T-cell (primary cell): ENCODE measurements at regions not wholly inside any gene's neighbourhood (a gene's known extent, or its start where the extent isn't known, plus 50 kb on each side); places are given as distances from the start of the nearest gene placed in this dataset.

Experiments
- ATAC-seq, 4 experiments: fragments of 200-7000 bp in 3 of 4; fragments of 150-1000 bp in 1 of 4; cut with Tn5 transposase; replicated peaks in 1 of 4; 1 replicate in 3 of 4; 2 replicates in 1 of 4; pipeline ENCODE4 v1.10.0; 2021; ENCODE audit warnings: moderate library complexity in 3 of 4, mild to moderate bottlenecking in 2 of 4, moderate number of reproducible peaks in 1 of 4
- CTCF ChIA-PET, 2 donors: fragments of 300-600 bp; sonication (Branson Sonifier 250); formaldehyde crosslinking; loops; one replicate each; lab custom pipeline; 2022; ENCODE audit warnings: antibody characterized with exemption in 2 of 2; lab: Charles Lee
- POLR2A ChIA-PET, 2 donors: fragments of 300-600 bp; sonication (Branson Sonifier 250); formaldehyde crosslinking; loops; one replicate each; lab custom pipeline; 2022; ENCODE audit warnings: antibody characterized with exemption in 2 of 2; lab: Charles Lee
- DNase-seq, 35 experiments: peaks; one replicate each; pipeline versions ENCODE4 v3.0.0 to v3.0.0-alpha.2; 2013 to 2023
- H3K27ac ChIP-seq: one replicate; pipeline ENCODE4 v1.5.1; 2013; ENCODE audit warnings: low read length
- H3K27me3 ChIP-seq, 2 experiments: replicated peaks in 1 of 2; 1 replicate in 1 of 2; 2 replicates in 1 of 2; pipeline versions ENCODE4 v1.6.1 to v1.7.0; 2013; ENCODE audit warnings: low read length in 1 of 2, mixed read lengths in 1 of 2; ENCODE audit not compliant: control insufficient read depth in 2 of 2, insufficient read depth in 2 of 2; ENCODE audit errors: extremely low read depth in 1 of 2
- H3K36me3 ChIP-seq, 2 donors: 1 replicate in 1 of 2; 2 replicates in 1 of 2; pipeline versions ENCODE4 v1.6.1 to v1.7.0; 2013; ENCODE audit warnings: low read length in 1 of 2; ENCODE audit not compliant: control insufficient read depth in 2 of 2, insufficient read depth in 1 of 2; ENCODE audit errors: extremely low read depth in 1 of 2
- H3K4me1 ChIP-seq, 2 experiments: 1 replicate in 1 of 2; 2 replicates in 1 of 2; pipeline versions ENCODE4 v1.6.1 to v1.7.0; 2013; ENCODE audit warnings: low read length in 2 of 2, mixed read lengths in 1 of 2; ENCODE audit not compliant: insufficient read depth in 2 of 2, control insufficient read depth in 1 of 2; ENCODE audit errors: extremely low read depth in 1 of 2
- H3K4me3 ChIP-seq, 2 donors: 1 replicate in 1 of 2; 2 replicates in 1 of 2; pipeline versions ENCODE4 v1.5.1 to v1.7.0; 2013; ENCODE audit warnings: mild to moderate bottlenecking in 2 of 2, low read length in 1 of 2, moderate library complexity in 1 of 2; ENCODE audit not compliant: control insufficient read depth in 1 of 2; ENCODE audit errors: extremely low read depth in 1 of 2
- H3K9me3 ChIP-seq: 2 replicates; pipeline ENCODE4 v1.7.0; 2013
- H3K27ac Mint-ChIP-seq, 2 donors: one replicate each; pipeline ENCODE4 v1.8.0; 2020 to 2021; ENCODE audit warnings: mild to moderate bottlenecking in 2 of 2, mixed read lengths in 2 of 2
- H3K27me3 Mint-ChIP-seq, 2 donors: one replicate each; pipeline ENCODE4 v1.8.0; 2021 to 2022; ENCODE audit warnings: mixed read lengths in 2 of 2
- H3K36me3 Mint-ChIP-seq: one replicate; pipeline ENCODE4 v1.8.0; 2021; ENCODE audit warnings: mixed read lengths
- H3K4me1 Mint-ChIP-seq, 3 donors: one replicate each; pipeline ENCODE4 v1.8.0; 2020 to 2022; ENCODE audit warnings: mixed read lengths in 3 of 3, mild to moderate bottlenecking in 1 of 3
- H3K4me3 Mint-ChIP-seq, 3 donors: one replicate each; pipeline ENCODE4 v1.8.0; 2020 to 2022; ENCODE audit warnings: mild to moderate bottlenecking in 3 of 3, mixed read lengths in 3 of 3, moderate library complexity in 3 of 3
- H3K9me3 Mint-ChIP-seq, 3 donors: one replicate each; pipeline ENCODE4 v1.8.0; 2020 to 2022; ENCODE audit warnings: mixed read lengths in 3 of 3
- WGBS: methylation state at CpG from one replicate; pipeline ENCODE4 v1.1.5; 2013; ENCODE audit warnings: missing lambda C conversion rate; ENCODE audit not compliant: insufficient coverage; 5-methylcytosine and 5-hydroxymethylcytosine counted together

DNA sequence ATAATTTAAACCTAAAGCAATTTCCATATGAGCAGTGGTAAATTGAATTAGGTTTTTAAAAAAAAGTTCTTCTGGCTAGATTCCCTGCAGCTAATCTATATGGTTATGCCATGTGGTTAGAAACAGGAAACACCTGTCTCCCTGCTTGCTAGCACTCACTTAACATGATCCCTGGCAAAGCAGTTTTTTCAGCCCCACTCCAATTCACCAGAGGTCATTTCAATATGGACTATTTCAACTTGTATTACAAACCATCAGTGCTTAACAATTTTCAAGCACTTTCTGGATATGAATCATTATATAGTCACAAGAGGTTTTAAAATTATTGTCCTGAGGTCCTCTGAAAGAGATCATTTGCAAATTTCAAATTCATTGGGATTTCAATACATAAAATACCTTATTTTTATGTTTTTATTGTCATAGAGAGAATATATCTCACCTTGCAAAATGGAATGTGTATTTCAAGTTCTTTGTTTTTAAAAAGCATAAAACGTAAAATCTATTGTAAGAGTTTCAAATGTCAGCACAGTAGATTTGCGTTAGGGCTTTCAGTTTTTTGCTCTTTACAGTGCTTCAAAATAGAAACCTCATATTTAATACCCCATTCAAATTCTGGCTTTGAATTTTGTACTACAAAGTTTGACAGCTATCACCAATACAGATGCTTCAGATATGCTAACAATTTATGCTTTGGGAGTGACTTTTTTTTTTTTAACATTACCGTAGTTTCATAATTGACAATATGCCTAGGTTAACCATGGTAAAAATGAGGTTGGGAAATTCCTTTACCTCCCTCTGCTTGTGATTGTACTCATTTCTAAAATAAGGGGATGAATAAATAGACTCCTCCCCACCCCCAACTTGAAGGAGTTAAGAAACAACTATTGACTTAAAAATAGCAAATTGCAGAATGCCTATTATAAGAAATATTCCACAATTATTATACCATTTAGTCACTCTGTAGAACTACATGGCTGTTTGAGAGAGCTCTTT, 117.5 kb upstream of the HGF start:
- WGBS: no CpG with 5 or more reads among the region's 3 CpGs
- ATAC-seq: no peak
- no peak for DNase-seq
- Histone ChIP-seq H3K27me3 (no peaks in the 10 kb centered on the region), H3K4me1 (peaks cover 0 to 3% of the 10 kb centered on the region in 2 experiments), H3K36me3 (no peaks in the 10 kb centered on the region), H3K9me3 (no peaks in the 10 kb centered on the region), H3K4me3 (no peak overlapping the region), H3K27ac (no peak overlapping the region)
- CTCF ChIA-PET: no interaction called here
- H3K36me3 Mint-ChIP-seq: no peaks in the 10 kb centered on the region
- H3K27ac Mint-ChIP-seq: no peak overlapping the region
- POLR2A ChIA-PET: no interaction called here
- H3K27me3 Mint-ChIP-seq: no peaks in the 10 kb centered on the region
- H3K4me1 Mint-ChIP-seq: no peaks in the 10 kb centered on the region
- peaks cover 2 to 19% (median 6%) of the 10 kb centered on the region in 3 donors for H3K9me3 Mint-ChIP-seq
- no peak overlapping the region for H3K4me3 Mint-ChIP-seq

GRCh38 chr7:81886211-81886764, 116.4 kb upstream of the HGF start:
- DNase-seq (no peak), ATAC-seq (no peak)
- H3K27ac ChIP-seq: no peak overlapping the region
- Mint-ChIP-seq H3K9me3 (peaks cover 3 to 19% (median 4%) of the 10 kb centered on the region in 3 donors), H3K4me1 (no peaks in the 10 kb centered on the region), H3K27me3 (no peaks in the 10 kb centered on the region), H3K27ac (no peak overlapping the region), H3K36me3 (no peaks in the 10 kb centered on the region), H3K4me3 (no peak overlapping the region)
- H3K4me3 ChIP-seq: no peak overlapping the region
- ChIA-PET CTCF (no interaction called here), POLR2A (no interaction called here)
- peaks cover 0 to 3% of the 10 kb centered on the region in 2 experiments for H3K4me1 ChIP-seq
- H3K27me3 ChIP-seq: no peaks in the 10 kb centered on the region
- H3K36me3 ChIP-seq: no peaks in the 10 kb centered on the region
- no peaks in the 10 kb centered on the region for H3K9me3 ChIP-seq
- WGBS: no CpG with 5 or more reads among the region's 3 CpGs

DNA sequence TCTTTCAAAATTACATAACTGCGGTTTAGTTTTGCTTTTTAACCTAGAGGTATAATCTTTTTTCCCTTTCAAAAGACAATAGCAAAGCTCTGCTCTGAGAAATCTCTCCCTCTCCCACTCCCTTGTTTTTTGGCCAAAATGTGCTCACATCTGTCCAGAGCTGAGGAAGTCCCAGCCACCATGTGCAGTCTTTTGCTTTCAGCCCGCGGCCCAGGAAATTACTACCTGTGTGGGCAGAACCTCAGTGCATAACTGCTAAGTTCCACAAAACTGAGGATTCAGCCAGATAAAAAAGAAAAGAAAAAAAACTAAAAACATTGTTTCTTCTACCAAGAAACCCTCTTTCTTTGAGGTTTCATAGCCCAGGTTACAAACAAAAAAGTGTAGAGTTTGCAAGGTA, 115.0 kb upstream of the HGF start:
- Histone ChIP-seq H3K4me3 (no peak overlapping the region), H3K9me3 (no peaks in the 10 kb centered on the region), H3K27ac (no peak overlapping the region), H3K4me1 (peaks cover 0 to 3% of the 10 kb centered on the region in 2 experiments), H3K36me3 (no peaks in the 10 kb centered on the region), H3K27me3 (no peaks in the 10 kb centered on the region)
- Mint-ChIP-seq H3K4me3 (no peak overlapping the region), H3K27ac (no peak overlapping the region), H3K27me3 (no peaks in the 10 kb centered on the region), H3K9me3 (peaks cover 5 to 26% (median 8%) of the 10 kb centered on the region in 3 donors), H3K36me3 (no peaks in the 10 kb centered on the region), H3K4me1 (no peaks in the 10 kb centered on the region)
- no peak for DNase-seq
- ChIA-PET CTCF (no interaction called here), POLR2A (no interaction called here)
- no CpG with 5 or more reads among the region's 3 CpGs for WGBS
- ATAC-seq: no peak

DNA sequence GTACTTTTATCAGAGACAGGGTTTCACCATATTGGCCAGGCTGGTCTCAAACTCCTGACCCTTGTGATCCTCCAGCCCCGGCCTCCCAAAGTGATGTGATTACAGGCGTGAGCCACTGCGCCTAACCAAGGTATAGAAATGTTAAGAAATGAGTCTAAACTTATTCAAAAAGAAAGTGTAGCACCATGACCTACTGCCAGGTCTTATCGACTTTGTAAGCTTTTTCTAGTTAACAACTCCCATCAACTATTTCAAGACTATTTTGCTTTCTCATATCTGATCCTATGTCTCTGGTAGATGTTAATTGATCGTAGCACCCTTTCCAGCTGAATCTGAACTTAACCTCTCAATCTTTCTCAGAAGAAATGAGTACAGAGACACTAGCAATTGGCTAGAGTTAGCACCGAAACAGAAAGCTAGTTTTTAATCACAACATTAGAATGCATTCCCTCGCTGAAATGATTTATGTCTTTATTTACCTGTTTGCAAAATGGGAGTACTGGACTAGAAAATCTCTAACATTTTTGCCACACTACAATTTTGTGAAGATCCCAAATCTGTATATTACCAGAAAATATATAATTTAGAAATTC, 114.0 kb upstream of the HGF start:
- Histone ChIP-seq H3K4me1 (peaks cover 0 to 3% of the 10 kb centered on the region in 2 experiments), H3K4me3 (no peak overlapping the region), H3K27me3 (no peaks in the 10 kb centered on the region), H3K27ac (no peak overlapping the region), H3K9me3 (no peaks in the 10 kb centered on the region), H3K36me3 (no peaks in the 10 kb centered on the region)
- no peak overlapping the region for H3K27ac Mint-ChIP-seq
- H3K4me3 Mint-ChIP-seq: no peak overlapping the region
- H3K4me1 Mint-ChIP-seq: no peaks in the 10 kb centered on the region
- no peaks in the 10 kb centered on the region for H3K36me3 Mint-ChIP-seq
- peaks cover 5 to 21% (median 8%) of the 10 kb centered on the region in 3 donors for H3K9me3 Mint-ChIP-seq
- DNase-seq (no peak), ATAC-seq (no peak)
- ChIA-PET POLR2A (no interaction called here), CTCF (interaction anchor here in 1 of 2 donors (0.6 kb wide), 1 partner anchor 14 kb away, joined by 4 read pairs; no protein-coding TSS in a partner anchor)
- H3K27me3 Mint-ChIP-seq: no peaks in the 10 kb centered on the region
- WGBS: no CpG with 5 or more reads among the region's 7 CpGs

DNA sequence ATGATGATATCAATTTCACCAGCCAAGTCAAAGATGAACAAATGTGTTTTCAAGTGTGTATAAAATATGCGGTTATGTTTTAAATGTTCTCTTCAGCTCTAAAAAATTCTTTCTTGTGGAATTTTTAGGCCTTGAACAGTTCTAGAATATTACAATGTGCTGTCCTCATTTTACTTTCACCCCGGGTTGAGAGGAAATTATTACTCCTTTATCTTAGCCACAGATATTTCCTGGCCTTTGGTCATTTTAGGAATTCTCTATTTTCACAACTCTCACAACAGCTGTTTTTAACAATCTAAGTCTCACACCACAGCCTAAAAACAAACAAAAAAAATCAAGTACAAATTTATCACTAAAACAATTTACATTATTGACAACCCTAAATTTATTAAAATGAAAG, 112.2 kb upstream of the HGF start:
- H3K36me3 ChIP-seq: no peaks in the 10 kb centered on the region
- DNase-seq (no peak), ATAC-seq (no peak)
- no peak overlapping the region for H3K27ac ChIP-seq
- Mint-ChIP-seq H3K4me1 (no peaks in the 10 kb centered on the region), H3K4me3 (no peak overlapping the region), H3K9me3 (peaks cover 5 to 14% (median 8%) of the 10 kb centered on the region in 3 donors), H3K27ac (no peak overlapping the region), H3K27me3 (no peaks in the 10 kb centered on the region), H3K36me3 (no peaks in the 10 kb centered on the region)
- H3K4me1 ChIP-seq: peaks cover 0 to 3% of the 10 kb centered on the region in 2 experiments
- 20% methylated on average over 1 of the region's 2 CpGs for WGBS
- no peaks in the 10 kb centered on the region for H3K27me3 ChIP-seq
- ChIA-PET CTCF (no interaction called here), POLR2A (no interaction called here)
- H3K9me3 ChIP-seq: no peaks in the 10 kb centered on the region
- H3K4me3 ChIP-seq: no peak overlapping the region

GRCh38 chr7:81877890-81878289, 108.0 kb upstream of the HGF start:
- Mint-ChIP-seq H3K27ac (no peak overlapping the region), H3K9me3 (peaks cover 5 to 14% (median 8%) of the 10 kb centered on the region in 3 donors), H3K27me3 (no peaks in the 10 kb centered on the region), H3K4me3 (no peak overlapping the region), H3K36me3 (no peaks in the 10 kb centered on the region), H3K4me1 (no peaks in the 10 kb centered on the region)
- WGBS: no CpG with 5 or more reads among the region's 3 CpGs
- DNase-seq (no peak), ATAC-seq (no peak)
- Histone ChIP-seq H3K9me3 (no peaks in the 10 kb centered on the region), H3K4me1 (no peaks in the 10 kb centered on the region), H3K27me3 (no peaks in the 10 kb centered on the region), H3K27ac (no peak overlapping the region), H3K4me3 (no peak overlapping the region), H3K36me3 (no peaks in the 10 kb centered on the region)
- ChIA-PET POLR2A (no interaction called here), CTCF (no interaction called here)
